HEK293 (cell line): ENCODE measurements at regions not wholly inside any gene's neighbourhood (a gene's known extent, or its start where the extent isn't known, plus 50 kb on each side); places are given as distances from the start of the nearest gene placed in this dataset.

Experiments used
- CTCF ChIA-PET: fragments of 350-600 bp; formaldehyde crosslinking; extraction: SDS; loops from one replicate; lab custom pipeline; 2021; ENCODE audit warnings: antibody characterized with exemption; lab: Yijun Ruan, JAX
- POLR2A ChIA-PET: fragments of 300-600 bp; formaldehyde crosslinking; extraction: SDS; loops from one replicate; lab custom pipeline; 2020; ENCODE audit warnings: antibody characterized with exemption, inconsistent platforms; lab: Yijun Ruan, JAX
- H3K27ac ChIP-seq: fragments of 200-500 bp; sonication (Bioruptor generic); 2 replicates; pipeline ENCODE4 v1.5.1; 2014; ENCODE audit warnings: low read depth, low read length, control low read depth, inconsistent platforms; ENCODE audit errors: extremely low read depth
- H3K36me3 ChIP-seq, 2 experiments: fragments of 200-500 bp in 1 of 2; sonication (Bioruptor generic) in 1 of 2; 1 replicate in 1 of 2; 2 replicates in 1 of 2; pipeline ENCODE4 v1.5.1; 2014 to 2017; ENCODE audit warnings: inconsistent platforms in 2 of 2, low read length in 2 of 2; ENCODE audit not compliant: control insufficient read depth in 2 of 2, insufficient read depth in 1 of 2
- H3K4me1 ChIP-seq: fragments of 200-500 bp; sonication (Bioruptor generic); 2 replicates; pipeline ENCODE4 v1.5.1; 2014; ENCODE audit warnings: mild to moderate bottlenecking, low read length, inconsistent platforms; ENCODE audit not compliant: control insufficient read depth, insufficient read depth
- H3K4me3 ChIP-seq: 2 replicates; pipeline ENCODE4 v1.5.1; 2011; ENCODE audit warnings: low read depth, mild to moderate bottlenecking, control low read depth, low read length, moderate library complexity
- H3K9me3 ChIP-seq: fragments of 200-500 bp; sonication (Bioruptor generic); 2 replicates; pipeline ENCODE4 v1.5.1; 2014; ENCODE audit warnings: low read depth, low read length, inconsistent platforms; ENCODE audit not compliant: control insufficient read depth, insufficient read depth
- GFI1B ChIP-seq: fragments of 450-650 bp; formaldehyde crosslinking; IDR thresholded peaks from 2 replicates; pipeline ENCODE4 v1.5.1; 2016; ENCODE audit warnings: missing biosample characterization, missing genetic modification characterization
- HIC1 ChIP-seq: fragments of 450-650 bp; formaldehyde crosslinking; IDR thresholded peaks from 2 replicates; pipeline ENCODE4 v1.5.1; 2016; ENCODE audit warnings: missing biosample characterization, missing genetic modification characterization
- KLF8 ChIP-seq: fragments of 450-650 bp; formaldehyde crosslinking; IDR thresholded peaks from 2 replicates; pipeline ENCODE4 v1.5.1; 2016; ENCODE audit warnings: missing biosample characterization, missing genetic modification characterization
- KLF9 ChIP-seq: fragments of 450-650 bp; formaldehyde crosslinking; IDR thresholded peaks from 2 replicates; pipeline ENCODE4 v1.5.1; 2016; ENCODE audit warnings: missing biosample characterization, missing genetic modification characterization, low read depth
- PRDM2 ChIP-seq: fragments of 450-650 bp; formaldehyde crosslinking; IDR thresholded peaks from 2 replicates; pipeline ENCODE4 v1.5.1; 2016; ENCODE audit warnings: missing biosample characterization, missing genetic modification characterization, borderline replicate concordance
- ZBTB1 ChIP-seq: fragments of 450-650 bp; formaldehyde crosslinking; IDR thresholded peaks from 2 replicates; pipeline ENCODE4 v1.5.1; 2016; ENCODE audit warnings: missing biosample characterization, missing genetic modification characterization
- ZIC2 ChIP-seq: fragments of 450-650 bp; formaldehyde crosslinking; IDR thresholded peaks from 2 replicates; pipeline ENCODE4 v1.5.1; 2016; ENCODE audit warnings: missing biosample characterization, missing genetic modification characterization
- ZNF140 ChIP-seq: fragments of 450-650 bp; formaldehyde crosslinking; IDR thresholded peaks from 2 replicates; pipeline ENCODE4 v1.5.1; 2016; ENCODE audit warnings: missing biosample characterization, missing genetic modification characterization
- ZNF16 ChIP-seq: fragments of 450-650 bp; formaldehyde crosslinking; IDR thresholded peaks from 2 replicates; pipeline ENCODE4 v1.5.1; 2016; ENCODE audit warnings: low read depth, missing biosample characterization, missing genetic modification characterization
- ZNF169 ChIP-seq: fragments of 450-650 bp; formaldehyde crosslinking; IDR thresholded peaks from 2 replicates; pipeline ENCODE4 v1.5.1; 2016; ENCODE audit warnings: missing biosample characterization, missing genetic modification characterization
- ZNF174 ChIP-seq: fragments of 450-650 bp; formaldehyde crosslinking; IDR thresholded peaks from 2 replicates; pipeline ENCODE4 v1.5.0; 2017; ENCODE audit warnings: missing biosample characterization, mild to moderate bottlenecking, missing genetic modification characterization
- ZNF19 ChIP-seq: fragments of 450-650 bp; formaldehyde crosslinking; IDR thresholded peaks from 2 replicates; pipeline ENCODE4; 2016; ENCODE audit warnings: missing biosample characterization, missing genetic modification characterization, low read depth
- ZNF335 ChIP-seq: fragments of 450-650 bp; formaldehyde crosslinking; conservative IDR thresholded peaks from 2 replicates; pipeline ENCODE4 v1.5.1; 2016; ENCODE audit warnings: missing biosample characterization, missing genetic modification characterization
- ZNF354C ChIP-seq: fragments of 450-650 bp; formaldehyde crosslinking; IDR thresholded peaks from 2 replicates; pipeline ENCODE4 v1.5.1; 2016; ENCODE audit warnings: missing biosample characterization, missing genetic modification characterization, low read depth, borderline replicate concordance
- ZNF48 ChIP-seq: fragments of 450-650 bp; formaldehyde crosslinking; IDR thresholded peaks from 2 replicates; pipeline ENCODE4 v1.5.1; 2016; ENCODE audit warnings: missing biosample characterization, missing genetic modification characterization
- ZNF610 ChIP-seq: fragments of 450-650 bp; formaldehyde crosslinking; IDR thresholded peaks from 2 replicates; pipeline ENCODE4 v1.5.1; 2016; ENCODE audit warnings: missing biosample characterization, missing genetic modification characterization, borderline replicate concordance
- TF ChIP-seq, protein P1 (sequence below): IDR thresholded peaks from 2 replicates; pipeline ENCODE4 v1.6.1; 2011; ENCODE audit warnings: mild to moderate bottlenecking, low read depth, low read length, borderline replicate concordance

- TF ChIP-seq ZNF140 = no peak
- TF ChIP-seq KLF8 = no peak
Observed at GRCh38 chr7:114126095-114126494, 207.3 kb upstream of the PPP1R3A start (continued).

DNA sequence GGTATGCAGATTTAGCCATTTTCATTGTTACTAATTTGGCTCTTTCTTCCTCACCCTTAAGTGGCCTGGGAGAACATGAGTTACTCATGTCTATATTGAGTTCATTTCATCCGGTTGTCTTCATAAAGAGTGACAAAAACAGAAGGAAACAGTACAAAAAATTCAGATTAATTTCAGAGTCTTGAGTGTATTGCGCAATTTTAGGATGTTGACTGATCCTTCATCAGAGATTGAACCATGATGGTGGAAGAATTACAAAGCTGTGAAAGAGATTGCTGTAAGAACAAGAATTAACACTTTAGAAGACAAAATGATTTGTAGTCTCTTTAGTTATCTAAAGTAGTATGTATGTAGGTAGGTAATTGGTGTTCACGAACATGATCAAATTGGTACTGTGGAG lies 194.0 kb upstream of the PPP1R3A start:
- no peak overlapping the region for H3K4me3 ChIP-seq
- no peak for TF ChIP-seq ZBTB1 (tag by site-specific recombination)
- ChIA-PET CTCF (interaction anchor here (0.6 to 0.7 kb wide), 2 partner anchors 85 to 121 kb away, joined by 3 read pairs; no protein-coding TSS in a partner anchor), POLR2A (no interaction called here)
- no peaks in the 10 kb centered on the region for H3K4me1 ChIP-seq
- no peak overlapping the region for H3K27ac ChIP-seq
- no peaks in the 10 kb centered on the region for H3K36me3 ChIP-seq
- H3K9me3 ChIP-seq = no peaks in the 10 kb centered on the region

GRCh38 chr7:114110666-114111065 lies 191.9 kb upstream of the PPP1R3A start:
- H3K4me1 ChIP-seq = no peaks in the 10 kb centered on the region
- TF ChIP-seq ZNF610 (no peak), ZNF19 (no peak), PRDM2 (tag by site-specific recombination) (no peak), HIC1 (no peak), KLF9 (tag by site-specific recombination) (no peak), GFI1B (tag by site-specific recombination) (no peak), ZNF16 (tag by site-specific recombination) (no peak), ZNF169 (no peak), ZNF354C (tag by site-specific recombination) (no peak), ZIC2 (tag by site-specific recombination) (no peak), ZNF48 (no peak), ZNF174 (tag by site-specific recombination) (no peak), ZNF335 (no peak)
- TF ChIP-seq, protein P1, sequence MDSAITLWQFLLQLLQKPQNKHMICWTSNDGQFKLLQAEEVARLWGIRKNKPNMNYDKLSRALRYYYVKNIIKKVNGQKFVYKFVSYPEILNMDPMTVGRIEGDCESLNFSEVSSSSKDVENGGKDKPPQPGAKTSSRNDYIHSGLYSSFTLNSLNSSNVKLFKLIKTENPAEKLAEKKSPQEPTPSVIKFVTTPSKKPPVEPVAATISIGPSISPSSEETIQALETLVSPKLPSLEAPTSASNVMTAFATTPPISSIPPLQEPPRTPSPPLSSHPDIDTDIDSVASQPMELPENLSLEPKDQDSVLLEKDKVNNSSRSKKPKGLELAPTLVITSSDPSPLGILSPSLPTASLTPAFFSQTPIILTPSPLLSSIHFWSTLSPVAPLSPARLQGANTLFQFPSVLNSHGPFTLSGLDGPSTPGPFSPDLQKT = no peak
- CTCF ChIA-PET = no interaction called here
- no peaks in the 10 kb centered on the region for H3K9me3 ChIP-seq
- H3K4me3 ChIP-seq = no peak overlapping the region
- no peak overlapping the region for H3K27ac ChIP-seq
- POLR2A ChIA-PET = interaction anchor here (0.6 kb wide), 1 partner anchor 57 kb away, joined by 4 read pairs; no protein-coding TSS in a partner anchor
- H3K36me3 ChIP-seq = no peaks in the 10 kb centered on the region
